ENCODE measurements at regions not wholly inside any gene's neighbourhood (a gene's known extent, or its start where the extent isn't known, plus 50 kb on each side); places are given as distances from the start of the nearest gene placed in this dataset.

DNA sequence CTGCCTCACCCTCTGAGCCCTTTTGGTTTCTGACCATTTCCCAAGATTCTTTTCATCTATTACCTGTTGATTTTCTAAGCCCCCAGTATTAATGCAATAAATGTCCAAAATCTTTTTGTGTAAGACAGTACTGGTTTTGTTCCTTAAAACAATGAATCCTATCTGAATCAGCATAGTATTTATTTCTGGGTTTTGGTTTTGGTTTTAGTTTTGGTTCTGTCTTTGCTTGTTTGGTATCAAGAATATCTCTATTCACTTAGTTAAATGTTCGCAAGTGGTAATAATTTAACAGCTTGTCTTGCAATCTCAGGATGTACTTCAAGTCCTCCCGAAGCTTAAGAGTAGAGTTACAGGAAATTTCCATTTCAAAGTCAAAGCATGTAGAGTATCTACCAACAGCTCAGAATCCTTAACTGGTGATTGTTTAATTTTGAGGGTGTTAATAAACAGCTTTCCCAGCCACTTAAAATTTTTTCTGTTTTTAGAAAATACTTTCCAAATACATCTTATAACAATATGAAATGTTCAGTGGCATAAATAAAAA, 67.7 kb upstream of the NEDD4L start:
- Histone ChIP-seq H3K27ac (no peak overlapping the region), H3K9me3 (no peaks in the 10 kb centered on the region), H3K4me1 (no peaks in the 10 kb centered on the region), H3K36me3 (no peaks in the 10 kb centered on the region), H3K27me3 (peaks cover 0 to 9% (median 2%) of the 10 kb centered on the region in 7 donors), H3K4me3 (no peak overlapping the region)
- TF ChIP-seq, protein P1, sequence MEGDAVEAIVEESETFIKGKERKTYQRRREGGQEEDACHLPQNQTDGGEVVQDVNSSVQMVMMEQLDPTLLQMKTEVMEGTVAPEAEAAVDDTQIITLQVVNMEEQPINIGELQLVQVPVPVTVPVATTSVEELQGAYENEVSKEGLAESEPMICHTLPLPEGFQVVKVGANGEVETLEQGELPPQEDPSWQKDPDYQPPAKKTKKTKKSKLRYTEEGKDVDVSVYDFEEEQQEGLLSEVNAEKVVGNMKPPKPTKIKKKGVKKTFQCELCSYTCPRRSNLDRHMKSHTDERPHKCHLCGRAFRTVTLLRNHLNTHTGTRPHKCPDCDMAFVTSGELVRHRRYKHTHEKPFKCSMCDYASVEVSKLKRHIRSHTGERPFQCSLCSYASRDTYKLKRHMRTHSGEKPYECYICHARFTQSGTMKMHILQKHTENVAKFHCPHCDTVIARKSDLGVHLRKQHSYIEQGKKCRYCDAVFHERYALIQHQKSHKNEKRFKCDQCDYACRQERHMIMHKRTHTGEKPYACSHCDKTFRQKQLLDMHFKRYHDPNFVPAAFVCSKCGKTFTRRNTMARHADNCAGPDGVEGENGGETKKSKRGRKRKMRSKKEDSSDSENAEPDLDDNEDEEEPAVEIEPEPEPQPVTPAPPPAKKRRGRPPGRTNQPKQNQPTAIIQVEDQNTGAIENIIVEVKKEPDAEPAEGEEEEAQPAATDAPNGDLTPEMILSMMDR (IDR thresholded peaks at IDR 0.05) = no peak
- no peak for ATAC-seq
- intact Hi-C loops (cut with DNase I) = no loop called here
- WGBS, 2 donors = 38 to 64% methylated on average over 2 of the region's 2 CpGs
- DNase-seq = no peak

DNA sequence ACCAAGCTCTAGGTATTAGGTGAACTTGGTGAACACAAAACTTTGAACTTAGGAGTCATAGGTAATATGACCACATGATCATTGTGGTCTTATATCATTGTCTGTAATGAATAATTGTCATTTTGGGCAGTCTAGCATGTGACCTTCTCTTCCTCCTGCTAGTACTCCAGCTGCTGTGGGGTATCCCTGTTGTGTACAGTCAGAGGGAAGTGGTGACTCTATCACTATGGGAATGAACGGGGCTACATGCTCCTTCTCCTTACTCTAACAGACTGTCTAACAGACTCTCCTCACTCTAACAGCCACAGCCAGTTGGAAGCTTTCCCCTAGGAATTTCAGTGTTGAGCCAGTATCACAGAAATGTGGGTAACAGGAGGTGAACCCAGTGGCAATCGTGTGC, 68.2 kb upstream of the NEDD4L start:
- WGBS, 2 donors = 75 to 77% methylated on average over 2 of the region's 2 CpGs
- ATAC-seq (no peak), DNase-seq (no peak)
- H3K36me3 ChIP-seq = no peaks in the 10 kb centered on the region
- H3K4me3 ChIP-seq = no peak overlapping the region
- TF ChIP-seq, protein P1 (IDR thresholded peaks at IDR 0.05) = no peak
- no peak overlapping the region for H3K27ac ChIP-seq
- H3K4me1 ChIP-seq = no peaks in the 10 kb centered on the region
- H3K27me3 ChIP-seq = peaks cover 0 to 9% (median 0%) of the 10 kb centered on the region in 7 donors
- H3K9me3 ChIP-seq = no peaks in the 10 kb centered on the region
- intact Hi-C loops (cut with DNase I) = no loop called here

DNA sequence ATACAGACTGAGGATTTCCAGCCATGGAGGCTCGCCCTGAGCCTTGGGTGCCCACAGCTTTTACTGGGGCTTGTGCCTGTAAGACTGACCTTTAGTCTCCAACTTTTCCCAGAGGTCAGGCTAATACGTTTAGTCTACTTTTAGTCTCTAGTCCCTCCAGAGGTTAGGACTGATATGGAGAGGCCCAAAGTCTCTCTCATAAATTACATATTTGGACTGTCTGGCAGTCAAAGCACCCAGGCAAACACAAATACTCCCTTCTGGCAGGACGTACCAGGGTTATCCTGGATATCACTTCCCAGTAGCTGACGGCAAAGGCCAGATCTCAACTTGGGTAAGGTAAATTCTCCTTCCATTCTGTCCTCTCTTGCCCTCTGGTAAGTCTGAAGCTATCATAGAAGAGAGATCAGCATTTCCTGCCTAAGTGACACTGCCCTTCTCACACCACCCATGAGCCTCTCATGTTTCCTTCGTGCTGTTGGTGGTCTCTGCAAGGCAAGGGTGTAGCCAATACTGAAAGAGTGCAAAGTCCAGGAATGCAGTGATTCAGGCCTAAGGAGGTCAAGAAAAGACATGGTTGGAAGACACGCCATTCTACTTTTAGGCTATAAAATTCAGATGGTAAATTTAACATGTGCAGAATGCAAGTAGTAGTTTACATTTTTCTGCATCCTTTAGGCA, 69.3 kb upstream of the NEDD4L start:
- H3K27ac ChIP-seq = no peak overlapping the region
- no peaks in the 10 kb centered on the region for H3K36me3 ChIP-seq
- DNase-seq (no peak), ATAC-seq (no peak)
- TF ChIP-seq, protein P1 (IDR thresholded peaks at IDR 0.05) = no peak
- no peaks in the 10 kb centered on the region for H3K9me3 ChIP-seq
- 84 to 85% methylated on average over 6 of the region's 6 CpGs for WGBS, 2 donors
- intact Hi-C loops (cut with DNase I) = no loop called here
- peaks cover 0 to 9% (median 0%) of the 10 kb centered on the region in 7 donors for H3K27me3 ChIP-seq
- H3K4me1 ChIP-seq = no peaks in the 10 kb centered on the region
- no peak overlapping the region for H3K4me3 ChIP-seq

DNA sequence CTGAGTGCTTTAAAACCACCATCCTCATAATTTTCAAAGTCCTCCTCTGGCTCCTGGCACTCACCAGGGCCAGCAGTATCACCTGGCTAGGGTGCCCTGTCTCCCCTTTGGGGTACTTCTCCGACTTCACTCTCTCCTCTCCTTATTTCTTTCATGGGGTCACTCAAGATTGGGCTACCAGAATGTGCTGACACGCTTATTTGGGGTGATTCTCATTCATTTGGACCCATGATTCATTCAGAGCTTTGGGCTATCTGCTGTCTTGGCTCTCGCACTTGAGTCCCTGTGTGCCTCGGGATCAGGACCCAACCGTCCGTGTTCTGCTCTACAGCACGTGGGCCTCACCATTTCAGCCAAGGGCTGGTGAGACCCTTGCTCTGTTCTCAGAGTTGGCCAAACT, 70.1 kb upstream of the NEDD4L start:
- TF ChIP-seq, protein P1 (IDR thresholded peaks at IDR 0.05) = no peak
- no peak for ATAC-seq
- Histone ChIP-seq H3K4me3 (no peak overlapping the region), H3K9me3 (no peaks in the 10 kb centered on the region), H3K4me1 (no peaks in the 10 kb centered on the region), H3K27ac (no peak overlapping the region), H3K27me3 (peaks cover 0 to 7% (median 0%) of the 10 kb centered on the region in 7 donors), H3K36me3 (no peaks in the 10 kb centered on the region)
- intact Hi-C loops (cut with DNase I) = no loop called here
- DNase-seq = no peak
- WGBS, 2 donors = 89 to 94% methylated on average over 7 of the region's 7 CpGs

Measured in heart right ventricle (tissue), 16 donors.